H9 (cell line): ENCODE measurements at regions not wholly inside any gene's neighbourhood (a gene's known extent, or its start where the extent isn't known, plus 50 kb on each side); places are given as distances from the start of the nearest gene placed in this dataset.

Source experiments
- DNase-seq: peaks from one replicate; pipeline ENCODE4 v3.0.0-alpha.2; 2017
- H2AFZ ChIP-seq: one replicate; pipeline ENCODE4 v1.6.1; 2013; ENCODE audit warnings: mild to moderate bottlenecking, low read length, control low read depth, moderate library complexity
- H2AK5ac ChIP-seq: 2 replicates; pipeline ENCODE4 v1.6.1; 2013; ENCODE audit warnings: low read length, control low read depth, mixed read lengths; ENCODE audit not compliant: insufficient read length
- H2BK120ac ChIP-seq: one replicate; pipeline ENCODE4 v1.6.1; 2013; ENCODE audit warnings: low read depth, mild to moderate bottlenecking, low read length, control low read depth, inconsistent platforms; ENCODE audit not compliant: poor library complexity, severe bottlenecking
- H2BK12ac ChIP-seq: 2 replicates; pipeline ENCODE4 v1.6.1; 2013; ENCODE audit warnings: low read length, control low read depth, mixed read lengths, low read depth; ENCODE audit not compliant: insufficient read length
- H2BK15ac ChIP-seq: 2 replicates; pipeline ENCODE4 v1.6.1; 2013; ENCODE audit warnings: low read depth, low read length, control low read depth
- H2BK20ac ChIP-seq: one replicate; pipeline ENCODE4 v1.6.1; 2013; ENCODE audit warnings: low read depth, mild to moderate bottlenecking, low read length, control low read depth, inconsistent platforms; ENCODE audit not compliant: poor library complexity, severe bottlenecking
- H2BK5ac ChIP-seq: 2 replicates; pipeline ENCODE4 v1.6.1; 2013; ENCODE audit warnings: low read length, control low read depth, mixed read lengths; ENCODE audit not compliant: insufficient read length
- H3K14ac ChIP-seq: 2 replicates; pipeline ENCODE4 v1.6.1; 2013; ENCODE audit warnings: low read length, control low read depth; ENCODE audit not compliant: insufficient read depth
- H3K18ac ChIP-seq: 2 replicates; pipeline ENCODE4 v1.6.1; 2013; ENCODE audit warnings: low read depth, mild to moderate bottlenecking, mixed read lengths, low read length, control low read depth; ENCODE audit not compliant: insufficient read length
- H3K23ac ChIP-seq: 2 replicates; pipeline ENCODE4 v1.6.1; 2013; ENCODE audit warnings: low read length, control low read depth, mixed read lengths, low read depth; ENCODE audit not compliant: insufficient read length
- H3K23me2 ChIP-seq: 2 replicates; pipeline ENCODE4 v1.6.1; 2013; ENCODE audit warnings: low read depth, mild to moderate bottlenecking, mixed read lengths, low read length, control low read depth; ENCODE audit not compliant: insufficient read length, poor library complexity, severe bottlenecking
- H3K27ac ChIP-seq: 2 replicates; pipeline ENCODE4 v1.5.1; 2013; ENCODE audit warnings: low read length, control low read depth, mixed read lengths, low read depth; ENCODE audit not compliant: insufficient read length
- H3K27me3 ChIP-seq: 2 replicates; pipeline ENCODE4 v1.6.1; 2013; ENCODE audit warnings: low read length, control low read depth, inconsistent platforms; ENCODE audit not compliant: insufficient read depth
- H3K4ac ChIP-seq: 2 replicates; pipeline ENCODE4 v1.6.1; 2013; ENCODE audit warnings: low read depth, mild to moderate bottlenecking, control low read depth, inconsistent platforms, low read length, moderate library complexity
- H3K4me1 ChIP-seq: 2 replicates; pipeline ENCODE4 v1.6.1; 2013; ENCODE audit warnings: low read length, control low read depth, inconsistent platforms; ENCODE audit not compliant: insufficient read depth
- H3K4me2 ChIP-seq: 2 replicates; pipeline ENCODE4 v1.6.1; 2013; ENCODE audit warnings: low read length, control low read depth, mixed read lengths; ENCODE audit not compliant: insufficient read length, insufficient read depth
- H3K56ac ChIP-seq: 2 replicates; pipeline ENCODE4 v1.6.1; 2013; ENCODE audit warnings: low read depth, mild to moderate bottlenecking, mixed read lengths, low read length, control low read depth; ENCODE audit not compliant: insufficient read length
- H3K79me1 ChIP-seq: 2 replicates; pipeline ENCODE4 v1.6.1; 2013; ENCODE audit warnings: low read depth, mild to moderate bottlenecking, moderate library complexity, low read length, control low read depth, inconsistent platforms; ENCODE audit not compliant: insufficient read depth, poor library complexity, severe bottlenecking
- H3K79me2 ChIP-seq: 2 replicates; pipeline ENCODE4 v1.6.1; 2013; ENCODE audit warnings: low read length, control low read depth, inconsistent platforms; ENCODE audit not compliant: insufficient read depth
- H3K9ac ChIP-seq: 2 replicates; pipeline ENCODE4 v1.6.1; 2013; ENCODE audit warnings: low read length, control low read depth, mixed read lengths; ENCODE audit not compliant: insufficient read length; ENCODE audit errors: extremely low read depth
- H3K9me3 ChIP-seq: one replicate; pipeline ENCODE4 v1.6.1; 2013; ENCODE audit warnings: low read depth, low read length, inconsistent platforms; ENCODE audit not compliant: control insufficient read depth
- H3T11ph ChIP-seq: one replicate; pipeline ENCODE4 v1.6.1; 2013; ENCODE audit warnings: mild to moderate bottlenecking, low read length, control low read depth, inconsistent platforms
- H4K20me1 ChIP-seq: one replicate; pipeline ENCODE4 v1.6.1; 2013; ENCODE audit not compliant: control insufficient read depth, insufficient read length, insufficient read depth
- H4K5ac ChIP-seq: 2 replicates; pipeline ENCODE4 v1.6.1; 2013; ENCODE audit warnings: low read depth, mild to moderate bottlenecking, mixed read lengths, low read length, control low read depth; ENCODE audit not compliant: insufficient read length
- H4K8ac ChIP-seq: replicated peaks from 2 replicates; pipeline ENCODE4 v1.6.1; 2013; ENCODE audit warnings: low read length, control low read depth, mixed read lengths, low read depth; ENCODE audit not compliant: insufficient read length
- H4K91ac ChIP-seq: 2 replicates; pipeline ENCODE4 v1.6.1; 2013; ENCODE audit warnings: low read depth, mild to moderate bottlenecking, moderate library complexity, mixed read lengths, low read length, control low read depth; ENCODE audit not compliant: insufficient read length
- H3K27ac Mint-ChIP-seq, 3 experiments: 2 replicates in 2 of 3; 3 replicates in 1 of 3; pipeline ENCODE4 v1.8.0; 2020 to 2021; ENCODE audit warnings: mixed read lengths in 3 of 3, mild to moderate bottlenecking in 1 of 3, moderate library complexity in 1 of 3
- H3K27me3 Mint-ChIP-seq: 2 replicates; pipeline ENCODE4 v1.8.0; 2021; ENCODE audit warnings: low read depth, mild to moderate bottlenecking, moderate library complexity, mixed read lengths
- H3K36me3 Mint-ChIP-seq, 3 experiments: 2 replicates in 2 of 3; 3 replicates in 1 of 3; pipeline ENCODE4 v1.8.0; 2020 to 2021; ENCODE audit warnings: low read depth in 3 of 3, mixed read lengths in 3 of 3; ENCODE audit not compliant: insufficient read depth in 1 of 3
- H3K4me1 Mint-ChIP-seq, 2 experiments: 2 replicates each; pipeline ENCODE4 v1.8.0; 2020; ENCODE audit warnings: mixed read lengths in 2 of 2
- H3K4me3 Mint-ChIP-seq, 2 experiments: 2 replicates in 1 of 2; 3 replicates in 1 of 2; pipeline ENCODE4 v1.8.0; 2020 to 2021; ENCODE audit warnings: mild to moderate bottlenecking in 2 of 2, mixed read lengths in 2 of 2, moderate library complexity in 1 of 2
- H3K9me3 Mint-ChIP-seq, 2 experiments: 2 replicates in 1 of 2; 3 replicates in 1 of 2; pipeline ENCODE4 v1.8.0; 2020; ENCODE audit warnings: mild to moderate bottlenecking in 2 of 2, mixed read lengths in 2 of 2, moderate library complexity in 1 of 2
- WGBS: extraction: QIAGEN DNeasy Blood & Tissue Kit; methylation state at CpG from one replicate; pipeline ENCODE4 v1.1.7; 2013; ENCODE audit warnings: missing lambda C conversion rate, low lambda C conversion rate, mixed read lengths; ENCODE audit not compliant: insufficient read length; ENCODE audit errors: extremely low coverage; 5-methylcytosine and 5-hydroxymethylcytosine counted together
- TF ChIP-seq, protein P1 (sequence below): fragments of 200-600 bp; sonication (generic); conservative IDR thresholded peaks from 3 replicates; pipeline ENCODE4 v1.8.0; 2021; ENCODE audit warnings: antibody characterized with exemption, mild to moderate bottlenecking

DNA sequence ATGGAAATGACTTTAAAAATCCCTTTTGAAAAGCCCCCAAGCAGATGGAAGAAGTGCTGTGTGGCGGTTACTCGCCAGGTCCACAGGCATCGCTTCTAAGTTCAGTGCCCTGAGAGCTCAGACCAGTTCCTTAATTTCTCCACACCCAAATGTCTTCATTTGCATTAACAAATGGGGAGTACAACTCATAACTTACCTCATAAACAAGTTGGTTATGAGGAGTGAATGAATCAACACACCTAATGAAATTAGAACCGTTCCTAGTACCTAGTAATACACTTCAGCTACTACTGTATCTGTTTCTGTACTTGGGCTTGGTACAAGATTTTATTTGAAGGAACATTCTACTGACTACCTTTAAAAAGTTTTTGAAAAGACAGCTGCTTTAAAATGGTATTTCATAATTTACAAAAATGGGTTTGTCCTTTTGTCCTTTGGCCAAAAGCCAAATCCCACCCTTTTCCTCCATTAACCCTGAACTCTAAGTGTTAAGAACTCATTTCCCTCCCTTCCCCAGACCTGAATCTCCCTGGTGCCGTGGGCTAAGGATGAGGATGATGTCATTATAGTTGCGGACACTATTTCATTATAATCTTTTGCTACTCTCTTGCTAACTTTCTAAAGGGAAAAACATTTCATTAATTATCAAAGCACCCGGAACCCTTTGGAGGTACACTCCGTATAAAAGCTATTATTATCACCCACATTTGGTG, 221.5 kb upstream of the CELF2 start:
- DNase-seq = no peak

More for the DNA sequence above, 221.5 kb upstream of the CELF2 start:
- Mint-ChIP-seq H3K36me3 (0 out of 7 replicates have a peak, but pooled peaks cover 0 to 8% (median 0%) of the 10 kb centered on the region in 3 experiments), H3K4me1 (peaks cover 62 to 65% of the 10 kb centered on the region in 2 experiments), H3K27me3 (peaks cover 1% of the 10 kb centered on the region; the same call in 1 of the 2 replicates), H3K27ac (peak overlapping the region in 1 of 3 experiments; percentile 96; a peak in 3 of 7 replicates), H3K4me3 (no peak overlapping the region; a peak in 1 of 5 replicates), H3K9me3 (peaks cover 0 to 3% of the 10 kb centered on the region in 2 experiments; a peak in 2 of 5 replicates)
- Histone ChIP-seq H3K56ac (no peak overlapping the region), H2BK15ac (no peak overlapping the region), H3K18ac (no peak overlapping the region), H3K4me2 (no peak overlapping the region), H2BK120ac (no peak overlapping the region), H2BK20ac (no peak overlapping the region), H3K23ac (no peak overlapping the region), H2AK5ac (no peak overlapping the region), H3K9ac (no peak overlapping the region), H3K27me3 (no peaks in the 10 kb centered on the region), H2BK5ac (no peak overlapping the region), H3K23me2 (peaks cover 2% of the 10 kb centered on the region), H2BK12ac (no peak overlapping the region), H4K20me1 (no peaks in the 10 kb centered on the region), H3K79me2 (no peaks in the 10 kb centered on the region), H4K91ac (no peak overlapping the region), H2AFZ (no peak overlapping the region), H4K5ac (no peak overlapping the region), H3K27ac (peak overlapping the region; percentile 75), H3K4ac (no peak overlapping the region), H3K4me1 (peaks cover 13% of the 10 kb centered on the region), H3K9me3 (no peaks in the 10 kb centered on the region), H3K14ac (no peak overlapping the region), H4K8ac (no peak overlapping the region), H3T11ph (no peak overlapping the region), H3K79me1 (no peaks in the 10 kb centered on the region)
- WGBS = no CpG with 5 or more reads among the region's 8 CpGs
- TF ChIP-seq, protein P1, sequence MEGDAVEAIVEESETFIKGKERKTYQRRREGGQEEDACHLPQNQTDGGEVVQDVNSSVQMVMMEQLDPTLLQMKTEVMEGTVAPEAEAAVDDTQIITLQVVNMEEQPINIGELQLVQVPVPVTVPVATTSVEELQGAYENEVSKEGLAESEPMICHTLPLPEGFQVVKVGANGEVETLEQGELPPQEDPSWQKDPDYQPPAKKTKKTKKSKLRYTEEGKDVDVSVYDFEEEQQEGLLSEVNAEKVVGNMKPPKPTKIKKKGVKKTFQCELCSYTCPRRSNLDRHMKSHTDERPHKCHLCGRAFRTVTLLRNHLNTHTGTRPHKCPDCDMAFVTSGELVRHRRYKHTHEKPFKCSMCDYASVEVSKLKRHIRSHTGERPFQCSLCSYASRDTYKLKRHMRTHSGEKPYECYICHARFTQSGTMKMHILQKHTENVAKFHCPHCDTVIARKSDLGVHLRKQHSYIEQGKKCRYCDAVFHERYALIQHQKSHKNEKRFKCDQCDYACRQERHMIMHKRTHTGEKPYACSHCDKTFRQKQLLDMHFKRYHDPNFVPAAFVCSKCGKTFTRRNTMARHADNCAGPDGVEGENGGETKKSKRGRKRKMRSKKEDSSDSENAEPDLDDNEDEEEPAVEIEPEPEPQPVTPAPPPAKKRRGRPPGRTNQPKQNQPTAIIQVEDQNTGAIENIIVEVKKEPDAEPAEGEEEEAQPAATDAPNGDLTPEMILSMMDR = no peak
